ENCODE measurements at regions not wholly inside any gene's neighbourhood (a gene's known extent, or its start where the extent isn't known, plus 50 kb on each side); places are given as distances from the start of the nearest gene placed in this dataset.

GRCh38 chr3:6155650-6156338, 705.1 kb upstream of the GRM7 start:
- H3K27ac Mint-ChIP-seq = no peak overlapping the region
- DNase-seq = no peak
- H3K27me3 Mint-ChIP-seq (ENCODE audit: low read depth in 2 of 2) = no peaks in the 10 kb centered on the region
- peaks cover 2% of the 10 kb centered on the region for H3K9me3 ChIP-seq (ENCODE audit: control insufficient read depth, insufficient read depth, low read length)
- WGBS (ENCODE audit: insufficient coverage) = 68% methylated on average over 3 of the region's 4 CpGs
- no peaks in the 10 kb centered on the region for H3K4me1 Mint-ChIP-seq
- H3K27me3 ChIP-seq (ENCODE audit: control insufficient read depth, insufficient read depth, low read length) = no peaks in the 10 kb centered on the region
- H3K4me3 Mint-ChIP-seq = no peak overlapping the region
- no peaks in the 10 kb centered on the region for H3K36me3 ChIP-seq (ENCODE audit: control insufficient read depth, insufficient read depth, low read length)
- H3K36me3 Mint-ChIP-seq = peaks cover 7% of the 10 kb centered on the region
- H3K4me3 ChIP-seq (ENCODE audit: low read length) = no peak overlapping the region
- peaks cover 15 to 18% of the 10 kb centered on the region in 2 donors for H3K9me3 Mint-ChIP-seq
- intact Hi-C loops (cut with micrococcal nuclease) = no loop called here
- no peaks in the 10 kb centered on the region for H3K4me1 ChIP-seq (ENCODE audit: control insufficient read depth, insufficient read depth, low read length)
- ATAC-seq = no peak
- no peak for TF ChIP-seq CTCF (IDR thresholded peaks at IDR 0.05)
- H3K27ac ChIP-seq (ENCODE audit: low read length) = no peak overlapping the region

- ATAC-seq = no peak
- WGBS (ENCODE audit: insufficient coverage) = 78% methylated on average over 5 of the region's 6 CpGs
Observed at GRCh38 chr3:6165951-6166350, 695.0 kb upstream of the GRM7 start.

GRCh38 chr3:6168256-6168655, 692.7 kb upstream of the GRM7 start:
- TF ChIP-seq CTCF (IDR thresholded peaks at IDR 0.05) = no peak
- no peaks in the 10 kb centered on the region for H3K36me3 ChIP-seq (ENCODE audit: control insufficient read depth, insufficient read depth, low read length)
- no peaks in the 10 kb centered on the region for H3K27me3 ChIP-seq (ENCODE audit: control insufficient read depth, insufficient read depth, low read length)
- ATAC-seq (no peak), DNase-seq (no peak)
- peaks cover 2% of the 10 kb centered on the region for H3K9me3 ChIP-seq (ENCODE audit: control insufficient read depth, insufficient read depth, low read length)
- Mint-ChIP-seq H3K27ac (no peak overlapping the region), H3K4me3 (no peak overlapping the region), H3K9me3 (peaks cover 9 to 20% of the 10 kb centered on the region in 2 donors), H3K27me3 (ENCODE audit: low read depth in 2 of 2) (no peaks in the 10 kb centered on the region), H3K4me1 (no peaks in the 10 kb centered on the region), H3K36me3 (no peaks in the 10 kb centered on the region)
- H3K4me3 ChIP-seq (ENCODE audit: low read length) = no peak overlapping the region
- H3K4me1 ChIP-seq (ENCODE audit: control insufficient read depth, insufficient read depth, low read length) = no peaks in the 10 kb centered on the region
- intact Hi-C loops (cut with micrococcal nuclease) = no loop called here
- WGBS (ENCODE audit: insufficient coverage) = 34% methylated on average over 8 of the region's 8 CpGs
- no peak overlapping the region for H3K27ac ChIP-seq (ENCODE audit: low read length)

More at GRCh38 chr3:6165951-6166350, 695.0 kb upstream of the GRM7 start:
- Histone ChIP-seq H3K4me1 (ENCODE audit: control insufficient read depth, insufficient read depth, low read length) (no peaks in the 10 kb centered on the region), H3K27me3 (ENCODE audit: control insufficient read depth, insufficient read depth, low read length) (no peaks in the 10 kb centered on the region), H3K27ac (ENCODE audit: low read length) (no peak overlapping the region), H3K4me3 (ENCODE audit: low read length) (no peak overlapping the region), H3K9me3 (ENCODE audit: control insufficient read depth, insufficient read depth, low read length) (peaks cover 2% of the 10 kb centered on the region), H3K36me3 (ENCODE audit: control insufficient read depth, insufficient read depth, low read length) (no peaks in the 10 kb centered on the region)
- no peak overlapping the region for H3K27ac Mint-ChIP-seq
- no peak for TF ChIP-seq CTCF (IDR thresholded peaks at IDR 0.05)
- H3K9me3 Mint-ChIP-seq = peaks cover 6 to 14% of the 10 kb centered on the region in 2 donors
- no peaks in the 10 kb centered on the region for H3K4me1 Mint-ChIP-seq
- no peaks in the 10 kb centered on the region for H3K27me3 Mint-ChIP-seq (ENCODE audit: low read depth in 2 of 2)
- no peak overlapping the region for H3K4me3 Mint-ChIP-seq
- H3K36me3 Mint-ChIP-seq = no peaks in the 10 kb centered on the region
- intact Hi-C loops (cut with micrococcal nuclease) = no loop called here
- no peak for DNase-seq

Data from natural killer cell (primary cell).